HEK293 (cell line): ENCODE measurements at regions not wholly inside any gene's neighbourhood (a gene's known extent, or its start where the extent isn't known, plus 50 kb on each side); places are given as distances from the start of the nearest gene placed in this dataset.

ENCODE experiments used
- CTCF ChIA-PET: fragments of 350-600 bp; formaldehyde crosslinking; extraction: SDS; loops from one replicate; lab custom pipeline; 2021; ENCODE audit warnings: antibody characterized with exemption; lab: Yijun Ruan, JAX
- POLR2A ChIA-PET: fragments of 300-600 bp; formaldehyde crosslinking; extraction: SDS; loops from one replicate; lab custom pipeline; 2020; ENCODE audit warnings: antibody characterized with exemption, inconsistent platforms; lab: Yijun Ruan, JAX
- H3K27ac ChIP-seq: fragments of 200-500 bp; sonication (Bioruptor generic); 2 replicates; pipeline ENCODE4 v1.5.1; 2014; ENCODE audit warnings: low read depth, low read length, control low read depth, inconsistent platforms; ENCODE audit errors: extremely low read depth
- H3K36me3 ChIP-seq, 2 experiments: fragments of 200-500 bp in 1 of 2; sonication (Bioruptor generic) in 1 of 2; 1 replicate in 1 of 2; 2 replicates in 1 of 2; pipeline ENCODE4 v1.5.1; 2014 to 2017; ENCODE audit warnings: inconsistent platforms in 2 of 2, low read length in 2 of 2; ENCODE audit not compliant: control insufficient read depth in 2 of 2, insufficient read depth in 1 of 2
- H3K4me1 ChIP-seq: fragments of 200-500 bp; sonication (Bioruptor generic); 2 replicates; pipeline ENCODE4 v1.5.1; 2014; ENCODE audit warnings: mild to moderate bottlenecking, low read length, inconsistent platforms; ENCODE audit not compliant: control insufficient read depth, insufficient read depth
- H3K4me3 ChIP-seq: 2 replicates; pipeline ENCODE4 v1.5.1; 2011; ENCODE audit warnings: low read depth, mild to moderate bottlenecking, control low read depth, low read length, moderate library complexity
- H3K9me3 ChIP-seq: fragments of 200-500 bp; sonication (Bioruptor generic); 2 replicates; pipeline ENCODE4 v1.5.1; 2014; ENCODE audit warnings: low read depth, low read length, inconsistent platforms; ENCODE audit not compliant: control insufficient read depth, insufficient read depth
- EGR2 ChIP-seq: fragments of 450-650 bp; formaldehyde crosslinking; IDR thresholded peaks from 2 replicates; pipeline ENCODE4 v1.5.1; 2016; ENCODE audit warnings: low read depth, missing biosample characterization, missing genetic modification characterization
- KLF8 ChIP-seq: fragments of 450-650 bp; formaldehyde crosslinking; IDR thresholded peaks from 2 replicates; pipeline ENCODE4 v1.5.1; 2016; ENCODE audit warnings: missing biosample characterization, missing genetic modification characterization
- OVOL3 ChIP-seq: fragments of 450-650 bp; formaldehyde crosslinking; IDR thresholded peaks from 2 replicates; pipeline ENCODE4 v1.5.1; 2016; ENCODE audit warnings: missing biosample characterization, missing genetic modification characterization
- SP2 ChIP-seq: fragments of 450-650 bp; formaldehyde crosslinking; IDR thresholded peaks from 2 replicates; pipeline ENCODE4 v1.5.1; 2016; ENCODE audit warnings: missing biosample characterization, missing genetic modification characterization
- YY2 ChIP-seq: fragments of 450-650 bp; formaldehyde crosslinking; IDR thresholded peaks from 2 replicates; pipeline ENCODE4 v1.5.1; 2016; ENCODE audit warnings: missing biosample characterization, missing genetic modification characterization
- ZBTB1 ChIP-seq: fragments of 450-650 bp; formaldehyde crosslinking; IDR thresholded peaks from 2 replicates; pipeline ENCODE4 v1.5.1; 2016; ENCODE audit warnings: missing biosample characterization, missing genetic modification characterization
- ZBTB17 ChIP-seq: fragments of 450-650 bp; formaldehyde crosslinking; IDR thresholded peaks from 2 replicates; pipeline ENCODE4 v1.5.1; 2016; ENCODE audit warnings: missing biosample characterization, missing genetic modification characterization
- ZNF10 ChIP-seq: fragments of 450-650 bp; formaldehyde crosslinking; IDR thresholded peaks from 2 replicates; pipeline ENCODE4 v1.5.1; 2017; ENCODE audit warnings: missing biosample characterization, missing genetic modification characterization
- ZNF121 ChIP-seq: fragments of 450-650 bp; formaldehyde crosslinking; IDR thresholded peaks from 2 replicates; pipeline ENCODE4 v1.5.1; 2016; ENCODE audit warnings: missing biosample characterization, missing genetic modification characterization
- ZNF138 ChIP-seq: fragments of 450-650 bp; formaldehyde crosslinking; IDR thresholded peaks from 2 replicates; pipeline ENCODE4 v1.5.1; 2016; ENCODE audit warnings: missing biosample characterization, missing genetic modification characterization, borderline replicate concordance
- ZNF175 ChIP-seq: fragments of 450-650 bp; formaldehyde crosslinking; IDR thresholded peaks from 2 replicates; pipeline ENCODE4 v1.5.1; 2016; ENCODE audit warnings: missing biosample characterization, missing genetic modification characterization
- ZNF335 ChIP-seq: fragments of 450-650 bp; formaldehyde crosslinking; conservative IDR thresholded peaks from 2 replicates; pipeline ENCODE4 v1.5.1; 2016; ENCODE audit warnings: missing biosample characterization, missing genetic modification characterization
- ZNF366 ChIP-seq: fragments of 450-650 bp; formaldehyde crosslinking; conservative IDR thresholded peaks from 2 replicates; pipeline ENCODE4 v1.5.1; 2016; ENCODE audit warnings: missing biosample characterization, missing genetic modification characterization
- ZNF398 ChIP-seq: fragments of 450-650 bp; formaldehyde crosslinking; IDR thresholded peaks from 2 replicates; pipeline ENCODE4 v1.5.1; 2017; ENCODE audit warnings: missing biosample characterization, missing genetic modification characterization
- ZNF558 ChIP-seq: fragments of 450-650 bp; formaldehyde crosslinking; IDR thresholded peaks from 2 replicates; pipeline ENCODE4 v1.5.1; 2016; ENCODE audit warnings: missing biosample characterization, missing genetic modification characterization
- ZNF610 ChIP-seq: fragments of 450-650 bp; formaldehyde crosslinking; IDR thresholded peaks from 2 replicates; pipeline ENCODE4 v1.5.1; 2016; ENCODE audit warnings: missing biosample characterization, missing genetic modification characterization, borderline replicate concordance
- ZNF621 ChIP-seq: fragments of 450-650 bp; formaldehyde crosslinking; IDR thresholded peaks from 2 replicates; pipeline ENCODE4 v1.5.1; 2017; ENCODE audit warnings: missing biosample characterization, missing genetic modification characterization
- ZNF677 ChIP-seq: fragments of 450-650 bp; IDR thresholded peaks from 2 replicates; pipeline ENCODE4 v1.5.0; 2018; ENCODE audit warnings: missing biosample characterization, mild to moderate bottlenecking, missing genetic modification characterization, moderate library complexity
- ZNF692 ChIP-seq: fragments of 450-650 bp; formaldehyde crosslinking; IDR thresholded peaks from 2 replicates; pipeline ENCODE4 v1.5.1; 2016; ENCODE audit warnings: missing biosample characterization, missing genetic modification characterization

- no peak for TF ChIP-seq OVOL3 (tag by site-specific recombination)
- TF ChIP-seq ZNF335 (tag by site-specific recombination), result no peak
- TF ChIP-seq ZNF121, result no peak
- TF ChIP-seq YY2, result no peak
- no peak for TF ChIP-seq ZNF692
- no peak for TF ChIP-seq EGR2 (tag by site-specific recombination)
- TF ChIP-seq ZNF398 (tag by site-specific recombination), result no peak
- TF ChIP-seq ZNF610 (tag by site-specific recombination), result no peak
- no peak for TF ChIP-seq ZNF621 (tag by site-specific recombination)
- TF ChIP-seq ZBTB1, result no peak
- no peak for TF ChIP-seq ZNF366 (tag by site-specific recombination)
- no peak for TF ChIP-seq ZBTB17 (tag by site-specific recombination)
- TF ChIP-seq ZNF677 (tag by site-specific recombination), result no peak
- TF ChIP-seq SP2, result no peak
- no peak for TF ChIP-seq KLF8 (tag by site-specific recombination)
- POLR2A ChIA-PET, result interaction anchor here (0.6 kb wide), 1 partner anchor 913 kb away, joined by 3 read pairs; no protein-coding TSS in a partner anchor
- Histone ChIP-seq H3K27ac (no peak overlapping the region), H3K36me3 (no peaks in the 10 kb centered on the region), H3K4me3 (no peak overlapping the region), H3K9me3 (no peaks in the 10 kb centered on the region), H3K4me1 (no peaks in the 10 kb centered on the region)
- CTCF ChIA-PET, result no interaction called here
Measured at GRCh38 chr20:11448554-11448953, 469.1 kb upstream of the BTBD3 start.

DNA sequence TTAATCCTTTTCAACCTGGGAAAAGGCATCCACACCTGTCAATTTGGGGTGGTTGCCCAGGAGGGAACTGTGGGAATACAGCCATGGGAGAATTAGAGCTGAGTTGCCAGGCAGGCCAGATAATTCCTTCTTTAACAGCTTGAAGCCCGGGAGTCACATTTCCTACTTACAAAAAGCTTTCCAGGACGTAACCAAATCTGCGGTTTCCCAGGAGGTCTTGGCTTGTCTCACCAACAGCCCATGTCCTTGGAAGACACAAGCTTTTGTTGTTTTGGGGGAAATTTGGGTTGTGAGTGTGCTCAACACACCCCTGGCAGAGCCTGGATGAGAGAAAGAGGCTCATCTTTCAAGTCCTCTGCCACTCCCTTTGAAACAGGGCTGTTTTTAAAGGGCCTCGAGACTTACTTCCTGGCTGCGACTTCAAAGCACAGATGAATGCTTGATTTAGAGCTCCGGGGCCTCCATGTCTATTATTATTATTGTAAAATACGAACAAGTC lies 465.9 kb upstream of the BTBD3 start:
- POLR2A ChIA-PET, result no interaction called here
- CTCF ChIA-PET, result interaction anchor here (1.3 kb wide), 1 partner anchor 93 kb away, joined by 3 read pairs; no protein-coding TSS in a partner anchor
- no peak overlapping the region for H3K4me3 ChIP-seq
- H3K27ac ChIP-seq, result no peak overlapping the region
- peaks cover 9% of the 10 kb centered on the region; the same call in 1 of the 2 replicates for H3K4me1 ChIP-seq
- no peak for TF ChIP-seq ZNF175 (tag by site-specific recombination)
- TF ChIP-seq, all 188 proteins: peak for 0
- Histone ChIP-seq H3K36me3 (no peaks in the 10 kb centered on the region), H3K9me3 (no peaks in the 10 kb centered on the region)

GRCh38 chr20:11452326-11452725 lies 465.4 kb upstream of the BTBD3 start:
- TF ChIP-seq ZNF10 (tag by site-specific recombination) (no peak), ZNF138 (no peak), ZNF558 (tag by site-specific recombination) (no peak)
- Histone ChIP-seq H3K4me1 (peaks cover 9% of the 10 kb centered on the region; the same call in 1 of the 2 replicates), H3K36me3 (no peaks in the 10 kb centered on the region), H3K4me3 (no peak overlapping the region), H3K9me3 (no peaks in the 10 kb centered on the region), H3K27ac (no peak overlapping the region)
- CTCF ChIA-PET, result interaction anchor here (0.5 to 1.3 kb wide), 2 partner anchors 93 to 140 kb away, joined by 3 to 4 read pairs; no protein-coding TSS in a partner anchor
- POLR2A ChIA-PET, result no interaction called here
